H1 (cell line): ENCODE measurements at regions not wholly inside any gene's neighbourhood (a gene's known extent, or its start where the extent isn't known, plus 50 kb on each side); places are given as distances from the start of the nearest gene placed in this dataset.

Source experiments
- CTCF ChIA-PET: fragments of 300-600 bp; sonication (Branson Sonifier 250); formaldehyde crosslinking; loops from one replicate; lab custom pipeline; 2021; ENCODE audit not compliant: partially characterized antibody; lab: Charles Lee
- POLR2A ChIA-PET: fragments of 300-600 bp; sonication (Branson Sonifier 250); formaldehyde crosslinking; loops from one replicate; lab custom pipeline; 2021; ENCODE audit warnings: inconsistent platforms; ENCODE audit not compliant: partially characterized antibody; lab: Charles Lee
- DNase-seq, 2 experiments: peaks; one replicate each; pipeline versions ENCODE4 v3.0.0 to v3.0.0-alpha.2; 2010 to 2022; ENCODE audit warnings: low spot score in 2 of 2, low read depth in 1 of 2, mixed read lengths in 1 of 2
- FAIRE-seq: peaks from 2 replicates; lab custom pipeline; 2011; peaks lifted over from hg19 to GRCh38; lab: Jason Lieb, UNC
- H2AFZ ChIP-seq: 2 replicates; pipeline ENCODE4 v1.8.1; 2012; ENCODE audit warnings: low read length, inconsistent platforms
- H2AK5ac ChIP-seq: 2 replicates; pipeline ENCODE4 v1.6.1; 2013; ENCODE audit warnings: low read depth, low read length
- H2BK120ac ChIP-seq: replicated peaks from 2 replicates; pipeline ENCODE3; 2013; ENCODE audit warnings: low read depth, low read length, inconsistent platforms
- H2BK12ac ChIP-seq: 2 replicates; pipeline ENCODE4 v1.6.1; 2013; ENCODE audit warnings: low read depth, low read length
- H2BK15ac ChIP-seq: 2 replicates; pipeline ENCODE4 v1.6.1; 2013; ENCODE audit warnings: low read length
- H2BK20ac ChIP-seq: 2 replicates; pipeline ENCODE4 v1.6.1; 2013; ENCODE audit warnings: low read length
- H2BK5ac ChIP-seq: 2 replicates; pipeline ENCODE4 v1.6.1; 2013; ENCODE audit warnings: low read depth, low read length
- H3K14ac ChIP-seq: 2 replicates; pipeline ENCODE4 v1.6.1; 2013; ENCODE audit warnings: inconsistent platforms; ENCODE audit not compliant: insufficient read length
- H3K18ac ChIP-seq: 2 replicates; pipeline ENCODE4 v1.6.1; 2013; ENCODE audit warnings: low read length; ENCODE audit errors: extremely low read depth
- H3K23ac ChIP-seq: 2 replicates; pipeline ENCODE4 v1.6.1; 2013; ENCODE audit warnings: inconsistent platforms; ENCODE audit not compliant: insufficient read length
- H3K23me2 ChIP-seq: 2 replicates; pipeline ENCODE4 v1.6.1; 2013; ENCODE audit warnings: low read depth, low read length
- H3K27ac ChIP-seq: 2 replicates; pipeline ENCODE4 v1.6.1; 2011; ENCODE audit warnings: low read depth, low read length, inconsistent platforms
- H3K27me3 ChIP-seq, 4 experiments: replicated peaks in 1 of 4; 1 replicate in 1 of 4; 2 replicates in 3 of 4; pipeline versions ENCODE4 v1.6.1 to v1.8.1; 2011 to 2013; ENCODE audit warnings: low read length in 3 of 4, mild to moderate bottlenecking in 3 of 4, inconsistent platforms in 2 of 4, mixed read lengths in 2 of 4, moderate library complexity in 1 of 4; ENCODE audit not compliant: control insufficient read depth in 3 of 4, insufficient read depth in 3 of 4; ENCODE audit errors: extremely low read depth in 1 of 4
- H3K36me3 ChIP-seq, 4 experiments: 2 replicates each; pipeline versions ENCODE4 v1.6.1 to v1.8.1; 2011 to 2013; ENCODE audit warnings: mild to moderate bottlenecking in 4 of 4, low read length in 3 of 4, moderate library complexity in 2 of 4, control low read depth in 1 of 4, inconsistent platforms in 1 of 4; ENCODE audit not compliant: insufficient read depth in 4 of 4, control insufficient read depth in 2 of 4
- H3K4ac ChIP-seq: replicated peaks from 2 replicates; pipeline ENCODE3; 2013; ENCODE audit warnings: low read length, low read depth, mixed read lengths, inconsistent platforms; ENCODE audit not compliant: insufficient read length
- H3K4me1 ChIP-seq, 4 experiments: replicated peaks in 1 of 4; 1 replicate in 1 of 4; 2 replicates in 3 of 4; pipeline versions ENCODE4 v1.6.1 to v1.8.1; 2011 to 2013; ENCODE audit warnings: low read length in 3 of 4, inconsistent platforms in 2 of 4, mixed read lengths in 1 of 4; ENCODE audit not compliant: insufficient read depth in 4 of 4, control insufficient read depth in 3 of 4
- H3K4me2 ChIP-seq, 2 experiments: 2 replicates each; pipeline versions ENCODE4 v1.6.1 to v1.8.1; 2011 to 2013; ENCODE audit warnings: low read depth in 2 of 2, low read length in 2 of 2, control low read depth in 1 of 2, inconsistent platforms in 1 of 2, mild to moderate bottlenecking in 1 of 2; ENCODE audit not compliant: insufficient read depth in 1 of 2
- H3K4me3 ChIP-seq, 4 experiments: fragments of 200-600, 300-600 bp in 1 of 4; sonication (generic), shearing (Covaris generic), sonication (Bioruptor Twin) in 1 of 4; 2 replicates each; pipeline versions ENCODE4 v1.5.1 to v1.8.1; 2011 to 2016; ENCODE audit warnings: low read length in 4 of 4, low read depth in 3 of 4, control low read depth in 2 of 4, inconsistent platforms in 2 of 4, mild to moderate bottlenecking in 2 of 4, mixed read lengths in 1 of 4, moderate library complexity in 1 of 4; ENCODE audit not compliant: insufficient read depth in 2 of 4; ENCODE audit errors: extremely low read depth in 1 of 4
- H3K56ac ChIP-seq: replicated peaks from 2 replicates; pipeline ENCODE3; 2013; ENCODE audit warnings: low read depth, mild to moderate bottlenecking, mixed read lengths, low read length, inconsistent platforms; ENCODE audit not compliant: insufficient read length
- H3K79me1 ChIP-seq: 2 replicates; pipeline ENCODE4 v1.6.1; 2013; ENCODE audit warnings: low read depth, low read length, control low read depth
- H3K79me2 ChIP-seq, 2 experiments: 2 replicates each; pipeline versions ENCODE4 v1.6.1 to v1.8.1; 2012 to 2013; ENCODE audit warnings: low read length in 2 of 2, mild to moderate bottlenecking in 2 of 2, inconsistent platforms in 1 of 2; ENCODE audit not compliant: insufficient read depth in 2 of 2, control insufficient read depth in 1 of 2
- H3K9ac ChIP-seq, 4 experiments: replicated peaks in 1 of 4; 1 replicate in 1 of 4; 2 replicates in 3 of 4; pipeline versions ENCODE4 v1.6.1 to v1.8.1; 2011 to 2013; ENCODE audit warnings: low read depth in 3 of 4, low read length in 3 of 4, control low read depth in 2 of 4, mild to moderate bottlenecking in 2 of 4, moderate library complexity in 2 of 4, inconsistent platforms in 1 of 4; ENCODE audit errors: extremely low read depth in 1 of 4
- H3K9me3 ChIP-seq, 2 experiments: 2 replicates each; pipeline versions ENCODE4 v1.6.1 to v1.8.1; 2012 to 2013; ENCODE audit warnings: mild to moderate bottlenecking in 2 of 2, moderate library complexity in 2 of 2, control low read depth in 1 of 2, inconsistent platforms in 1 of 2, low read depth in 1 of 2, low read length in 1 of 2, mixed read lengths in 1 of 2; ENCODE audit not compliant: insufficient read depth in 2 of 2
- H4K20me1 ChIP-seq, 2 experiments: replicated peaks in 1 of 2; 2 replicates each; pipeline versions ENCODE3 to v1.8.1; 2011 to 2013; ENCODE audit warnings: inconsistent platforms in 2 of 2, low read length in 2 of 2, mild to moderate bottlenecking in 1 of 2; ENCODE audit not compliant: insufficient read depth in 2 of 2, control insufficient read depth in 1 of 2
- H4K5ac ChIP-seq: 2 replicates; pipeline ENCODE4 v1.6.1; 2013; ENCODE audit warnings: low read length, low read depth, mixed read lengths, inconsistent platforms; ENCODE audit not compliant: insufficient read length
- H4K8ac ChIP-seq: 2 replicates; pipeline ENCODE4 v1.8.0; 2013; ENCODE audit warnings: mild to moderate bottlenecking, moderate library complexity, low read length, inconsistent platforms; ENCODE audit not compliant: insufficient read depth; ENCODE audit errors: extremely low read depth
- H4K91ac ChIP-seq: replicated peaks from 2 replicates; pipeline ENCODE3; 2013; ENCODE audit warnings: low read length, mixed read lengths, inconsistent platforms; ENCODE audit not compliant: insufficient read length
- BCL11A ChIP-seq, 2 experiments: IDR thresholded peaks; one replicate each; pipeline ENCODE4 v1.6.1; 2011; ENCODE audit warnings: low read depth in 2 of 2, low read length in 2 of 2, mild to moderate bottlenecking in 2 of 2
- GABPA ChIP-seq: IDR thresholded peaks from 2 replicates; pipeline ENCODE4 v1.6.1; 2011; ENCODE audit warnings: mild to moderate bottlenecking, low read length, moderate library complexity, borderline replicate concordance; ENCODE audit not compliant: insufficient read depth
- KDM1A ChIP-seq: fragments of 200-600, 300-600 bp; sonication (generic); IDR thresholded peaks from 2 replicates; pipeline ENCODE4 v1.7.1; 2016; ENCODE audit warnings: mild to moderate bottlenecking, low read length, borderline replicate concordance
- NRF1 ChIP-seq: IDR thresholded peaks from 2 replicates; pipeline ENCODE4 v1.6.1; 2011; ENCODE audit warnings: mild to moderate bottlenecking, low read depth, low read length, improper control_type of control experiment
- RBBP5 ChIP-seq: IDR thresholded peaks from 2 replicates; pipeline ENCODE4 v1.7.1; 2012; ENCODE audit warnings: low read depth, mild to moderate bottlenecking, inconsistent platforms, low read length, moderate library complexity, borderline replicate concordance
- RNF2 ChIP-seq: fragments of 200-900, 300-1000 bp; sonication (generic); IDR thresholded peaks from 2 replicates; pipeline ENCODE4 v1.7.1; 2016; ENCODE audit warnings: borderline replicate concordance, low read depth, mild to moderate bottlenecking, antibody characterized with exemption, low read length; ENCODE audit not compliant: poor library complexity, severe bottlenecking; ENCODE audit errors: missing control alignments
- SP2 ChIP-seq: IDR thresholded peaks from 2 replicates; pipeline ENCODE4 v1.6.1; 2012; ENCODE audit warnings: mild to moderate bottlenecking, low read length, inconsistent platforms
- SP4 ChIP-seq: IDR thresholded peaks from 2 replicates; pipeline ENCODE4 v1.6.1; 2012; ENCODE audit warnings: low read length, inconsistent platforms
- TAF1 ChIP-seq: IDR thresholded peaks from 2 replicates; pipeline ENCODE4 v1.6.1; 2011; ENCODE audit warnings: mild to moderate bottlenecking, low read depth, low read length
- YY1 ChIP-seq: IDR thresholded peaks from 2 replicates; pipeline ENCODE4 v1.6.1; 2011; ENCODE audit warnings: low read depth, mild to moderate bottlenecking, low read length

- TF ChIP-seq RBBP5 (no peak), YY1 (no peak), KDM1A (no peak), SP2 (no peak), TAF1 (no peak), SP4 (no peak), GABPA (no peak), NRF1 (no peak), RNF2 (no peak), BCL11A (IDR thresholded peaks at IDR 0.05; ENCODE audit: low read depth in 2 of 2, low read length in 2 of 2) (no peak)
- H3K23me2 ChIP-seq, result no peaks in the 10 kb centered on the region
- no peak overlapping the region for H2BK12ac ChIP-seq
- H3K27me3 ChIP-seq, result no peaks in the 10 kb centered on the region
- H3K18ac ChIP-seq, result no peak overlapping the region
- H3K79me2 ChIP-seq, result no peaks in the 10 kb centered on the region
- H3K79me1 ChIP-seq, result no peaks in the 10 kb centered on the region
- no peaks in the 10 kb centered on the region for H3K36me3 ChIP-seq
- H3K14ac ChIP-seq, result no peak overlapping the region
- H4K8ac ChIP-seq, result no peak overlapping the region
- H3K4me2 ChIP-seq, result no peak overlapping the region
- H4K5ac ChIP-seq, result no peak overlapping the region
- no peaks in the 10 kb centered on the region for H4K20me1 ChIP-seq
- H3K9ac ChIP-seq, result no peak overlapping the region
- H2BK20ac ChIP-seq, result no peak overlapping the region
- no peak overlapping the region for H2BK120ac ChIP-seq
- H2AK5ac ChIP-seq, result no peak overlapping the region
- no peak overlapping the region for H3K23ac ChIP-seq
- H4K91ac ChIP-seq, result no peak overlapping the region
- no peak overlapping the region for H2AFZ ChIP-seq
- no peak overlapping the region for H2BK5ac ChIP-seq
- POLR2A ChIA-PET, result no interaction called here
- CTCF ChIA-PET, result no interaction called here
- DNase-seq (no peak), FAIRE-seq (no peak)
- H3K4me1 ChIP-seq, result no peaks in the 10 kb centered on the region
- H3K56ac ChIP-seq, result no peak overlapping the region
- H3K4ac ChIP-seq, result no peak overlapping the region
- no peak overlapping the region for H3K27ac ChIP-seq
- H3K9me3 ChIP-seq, result no peaks in the 10 kb centered on the region
- H3K4me3 ChIP-seq, result no peak overlapping the region
- no peak overlapping the region for H2BK15ac ChIP-seq
Measured at GRCh38 chr5:93039888-93040287, 541.1 kb downstream of the NR2F1-AS1 start.
